Mesenchymal stem cell (in vitro differentiated cells and primary cell): ENCODE measurements at regions not wholly inside any gene's neighbourhood (a gene's known extent, or its start where the extent isn't known, plus 50 kb on each side); places are given as distances from the start of the nearest gene placed in this dataset.

Experiments
- DNase-seq: peaks from one replicate; pipeline ENCODE4 v3.0.0-alpha.2; 2013
- H2AFZ ChIP-seq: one replicate; pipeline ENCODE4 v1.6.1; 2013; ENCODE audit warnings: low read depth, mild to moderate bottlenecking, control low read depth, inconsistent platforms, low read length, moderate library complexity
- H2AK5ac ChIP-seq: 2 replicates; pipeline ENCODE4 v1.6.1; 2013; ENCODE audit warnings: low read length, moderate library complexity, mild to moderate bottlenecking, inconsistent platforms; ENCODE audit not compliant: severe bottlenecking
- H2BK120ac ChIP-seq: one replicate; pipeline ENCODE4 v1.6.1; 2013; ENCODE audit warnings: low read depth, mild to moderate bottlenecking, inconsistent platforms, low read length, moderate library complexity
- H2BK12ac ChIP-seq, 2 experiments: one replicate each; pipeline ENCODE4 v1.6.1; 2013; ENCODE audit warnings: inconsistent platforms in 2 of 2, low read length in 2 of 2, mild to moderate bottlenecking in 2 of 2, moderate library complexity in 2 of 2, control low read depth in 1 of 2
- H2BK15ac ChIP-seq: one replicate; pipeline ENCODE4 v1.6.1; 2013; ENCODE audit warnings: mild to moderate bottlenecking, low read depth, inconsistent platforms; ENCODE audit not compliant: poor library complexity, severe bottlenecking
- H2BK5ac ChIP-seq: 2 replicates; pipeline ENCODE4 v1.6.1; 2013; ENCODE audit warnings: low read depth, mild to moderate bottlenecking, low read length, control low read depth, inconsistent platforms; ENCODE audit not compliant: poor library complexity, severe bottlenecking
- H3K14ac ChIP-seq, 2 experiments: one replicate each; pipeline ENCODE4 v1.6.1; 2013; ENCODE audit warnings: inconsistent platforms in 2 of 2, low read length in 2 of 2, control low read depth in 1 of 2, mild to moderate bottlenecking in 1 of 2, moderate library complexity in 1 of 2
- H3K18ac ChIP-seq, 2 experiments: one replicate each; pipeline ENCODE4 v1.6.1; 2013; ENCODE audit warnings: inconsistent platforms in 2 of 2, low read length in 2 of 2, control low read depth in 1 of 2, low read depth in 1 of 2, mild to moderate bottlenecking in 1 of 2
- H3K23ac ChIP-seq, 2 experiments: one replicate each; pipeline ENCODE4 v1.6.1; 2013; ENCODE audit warnings: inconsistent platforms in 2 of 2, low read length in 2 of 2, mild to moderate bottlenecking in 2 of 2, moderate library complexity in 2 of 2, control low read depth in 1 of 2
- H3K27ac ChIP-seq: 2 replicates; pipeline ENCODE4 v1.5.1; 2013; ENCODE audit warnings: mild to moderate bottlenecking, moderate library complexity, low read length, control low read depth, inconsistent platforms; ENCODE audit not compliant: poor library complexity, severe bottlenecking
- H3K27me3 ChIP-seq, 2 experiments: 2 replicates each; pipeline versions ENCODE4 v1.6.1 to v1.7.0; 2013; ENCODE audit warnings: low read length in 2 of 2, mild to moderate bottlenecking in 2 of 2, moderate library complexity in 2 of 2, control low read depth in 1 of 2, inconsistent platforms in 1 of 2; ENCODE audit not compliant: control insufficient read depth in 1 of 2, insufficient read depth in 1 of 2
- H3K36me3 ChIP-seq, 2 experiments: 2 replicates each; pipeline versions ENCODE4 v1.6.1 to v1.7.0; 2013; ENCODE audit warnings: low read length in 2 of 2, control low read depth in 1 of 2, inconsistent platforms in 1 of 2, low read depth in 1 of 2, mild to moderate bottlenecking in 1 of 2; ENCODE audit not compliant: insufficient read depth in 2 of 2, control insufficient read depth in 1 of 2
- H3K4ac ChIP-seq, 2 experiments: one replicate each; pipeline ENCODE4 v1.6.1; 2013; ENCODE audit warnings: inconsistent platforms in 2 of 2, low read length in 2 of 2, mild to moderate bottlenecking in 2 of 2, moderate library complexity in 2 of 2, control low read depth in 1 of 2, low read depth in 1 of 2
- H3K4me1 ChIP-seq: 2 replicates; pipeline ENCODE4 v1.6.1; 2013; ENCODE audit warnings: low read depth, low read length, control low read depth; ENCODE audit not compliant: control insufficient read depth, insufficient read depth
- H3K4me2 ChIP-seq: 2 replicates; pipeline ENCODE4 v1.6.1; 2013; ENCODE audit warnings: low read length, mild to moderate bottlenecking, inconsistent platforms; ENCODE audit not compliant: poor library complexity, severe bottlenecking
- H3K4me3 ChIP-seq, 2 experiments: 2 replicates each; pipeline versions ENCODE4 v1.5.1 to v1.7.0; 2013; ENCODE audit warnings: low read length in 2 of 2, mild to moderate bottlenecking in 2 of 2, control low read depth in 1 of 2, low read depth in 1 of 2; ENCODE audit not compliant: insufficient read depth in 1 of 2
- H3K79me1 ChIP-seq: replicated peaks from 2 replicates; pipeline ENCODE4 v1.6.1; 2013; ENCODE audit warnings: mild to moderate bottlenecking, control low read depth, low read length, inconsistent platforms; ENCODE audit not compliant: poor library complexity, severe bottlenecking
- H3K9ac ChIP-seq: 2 replicates; pipeline ENCODE4 v1.7.0; 2013; ENCODE audit warnings: mild to moderate bottlenecking, low read length, moderate library complexity
- H3K9me3 ChIP-seq: 2 replicates; pipeline ENCODE4 v1.7.0; 2013; ENCODE audit warnings: mild to moderate bottlenecking, low read length; ENCODE audit not compliant: control insufficient read depth
- H4K8ac ChIP-seq: one replicate; pipeline ENCODE4 v1.6.1; 2013; ENCODE audit warnings: inconsistent platforms, mild to moderate bottlenecking, low read length, moderate library complexity
- H4K91ac ChIP-seq: one replicate; pipeline ENCODE4 v1.6.1; 2013; ENCODE audit warnings: mild to moderate bottlenecking, low read length, inconsistent platforms
- WGBS: methylation state at CpG from one replicate; pipeline ENCODE4 v1.1.7; 2013; ENCODE audit warnings: mixed read lengths; 5-methylcytosine and 5-hydroxymethylcytosine counted together

- no peaks in the 10 kb centered on the region for H3K9me3 ChIP-seq
- H4K8ac ChIP-seq: no peak overlapping the region
These were observed 108.5 kb upstream of the CARMIL1 start for GRCh38 chr6:25170640-25171039.

GRCh38 chr6:25171301-25171700, 107.9 kb upstream of the CARMIL1 start:
- Histone ChIP-seq H2BK120ac (no peak overlapping the region), H3K18ac (no peak overlapping the region), H2AFZ (no peak overlapping the region), H4K8ac (no peak overlapping the region), H3K9me3 (no peaks in the 10 kb centered on the region), H2BK15ac (no peak overlapping the region), H2BK5ac (no peak overlapping the region), H3K4me3 (no peak overlapping the region), H3K4me1 (peaks cover 4% of the 10 kb centered on the region), H3K9ac (no peak overlapping the region), H3K4ac (peak overlapping the region in 1 of 2 experiments; percentile 30), H2BK12ac (peak overlapping the region; percentile 57 to 83), H3K4me2 (no peak overlapping the region), H4K91ac (no peak overlapping the region), H3K14ac (no peak overlapping the region), H3K27ac (no peak overlapping the region), H3K23ac (no peak overlapping the region), H3K36me3 (no peaks in the 10 kb centered on the region), H3K79me1 (no peaks in the 10 kb centered on the region), H3K27me3 (no peaks in the 10 kb centered on the region), H2AK5ac (peak overlapping the region; percentile 44)
- no peak for DNase-seq
- WGBS: 89% methylated on average over 1 of the region's 1 CpG

More at GRCh38 chr6:25170640-25171039, 108.5 kb upstream of the CARMIL1 start:
- H2BK120ac ChIP-seq: no peak overlapping the region
- H3K14ac ChIP-seq: no peak overlapping the region
- H2BK12ac ChIP-seq: no peak overlapping the region
- H2AFZ ChIP-seq: no peak overlapping the region
- no peak overlapping the region for H3K4ac ChIP-seq
- no peak overlapping the region for H3K4me2 ChIP-seq
- H3K9ac ChIP-seq: no peak overlapping the region
- H3K18ac ChIP-seq: no peak overlapping the region
- H3K4me1 ChIP-seq: peaks cover 4% of the 10 kb centered on the region
- no peak overlapping the region for H2BK15ac ChIP-seq
- no peaks in the 10 kb centered on the region for H3K36me3 ChIP-seq
- H3K23ac ChIP-seq: no peak overlapping the region
- no peak overlapping the region for H3K4me3 ChIP-seq
- no peak overlapping the region for H4K91ac ChIP-seq
- H2AK5ac ChIP-seq: no peak overlapping the region
- DNase-seq: no peak
- H3K79me1 ChIP-seq: no peaks in the 10 kb centered on the region
- no peak overlapping the region for H2BK5ac ChIP-seq
- no peak overlapping the region for H3K27ac ChIP-seq
- H3K27me3 ChIP-seq: no peaks in the 10 kb centered on the region

GRCh38 chr6:25172819-25173218, 106.4 kb upstream of the CARMIL1 start:
- Histone ChIP-seq H3K9me3 (no peaks in the 10 kb centered on the region), H3K36me3 (no peaks in the 10 kb centered on the region), H4K8ac (no peak overlapping the region), H3K4ac (no peak overlapping the region), H3K18ac (peak overlapping the region in 1 of 2 experiments; percentile 24), H3K79me1 (no peaks in the 10 kb centered on the region), H3K4me1 (peaks cover 4% of the 10 kb centered on the region), H3K4me3 (no peak overlapping the region), H3K27me3 (no peaks in the 10 kb centered on the region), H4K91ac (no peak overlapping the region), H2BK15ac (no peak overlapping the region), H2AFZ (no peak overlapping the region), H3K4me2 (no peak overlapping the region), H3K9ac (peak overlapping the region; percentile 14), H3K23ac (no peak overlapping the region), H3K27ac (peak overlapping the region; percentile 73), H2BK12ac (peak overlapping the region in 1 of 2 experiments; percentile 85), H2AK5ac (no peak overlapping the region), H2BK5ac (peak overlapping the region; percentile 22), H3K14ac (no peak overlapping the region), H2BK120ac (no peak overlapping the region)
- WGBS: 1% methylated on average over 3 of the region's 3 CpGs
- DNase-seq: peak; percentile 85

GRCh38 chr6:25173246-25173645, 105.9 kb upstream of the CARMIL1 start:
- peak overlapping the region; percentile 35 for H2AK5ac ChIP-seq
- H3K4ac ChIP-seq: no peak overlapping the region
- H3K18ac ChIP-seq: peak overlapping the region; percentile 30 to 34
- no peak overlapping the region for H2BK120ac ChIP-seq
- H2BK12ac ChIP-seq: peak overlapping the region; percentile 28 to 76
- H2BK15ac ChIP-seq: no peak overlapping the region
- no peak overlapping the region for H2AFZ ChIP-seq
- no peak overlapping the region for H3K4me2 ChIP-seq
- no peaks in the 10 kb centered on the region for H3K36me3 ChIP-seq
- peaks cover 4% of the 10 kb centered on the region for H3K4me1 ChIP-seq
- DNase-seq: peak; percentile 40
- peak overlapping the region; percentile 14 for H3K9ac ChIP-seq
- H4K8ac ChIP-seq: no peak overlapping the region
- H2BK5ac ChIP-seq: peak overlapping the region; percentile 22
- no peaks in the 10 kb centered on the region for H3K79me1 ChIP-seq
- no peaks in the 10 kb centered on the region for H3K27me3 ChIP-seq
- peak overlapping the region; percentile 73 for H3K27ac ChIP-seq
- no peak overlapping the region for H3K14ac ChIP-seq
- H3K23ac ChIP-seq: no peak overlapping the region
- WGBS: no CpG with 5 or more reads among the region's 1 CpG
- H3K9me3 ChIP-seq: no peaks in the 10 kb centered on the region
- no peak overlapping the region for H4K91ac ChIP-seq
- no peak overlapping the region for H3K4me3 ChIP-seq
